Fibroblast of lung (primary cell): ENCODE measurements at regions not wholly inside any gene's neighbourhood (a gene's known extent, or its start where the extent isn't known, plus 50 kb on each side); places are given as distances from the start of the nearest gene placed in this dataset.

Experiments used
- DNase-seq, 2 donors: peaks; one replicate each; pipeline versions ENCODE4 v3.0.0 to v3.0.0-alpha.2; 2010; ENCODE audit warnings: low read depth in 2 of 2
- H2AFZ ChIP-seq: 2 replicates; pipeline ENCODE4 v1.5.1; 2012; ENCODE audit warnings: low read length, control low read depth, inconsistent platforms
- H3K27ac ChIP-seq: 2 replicates; pipeline ENCODE4 v1.5.1; 2011; ENCODE audit warnings: low read length, control low read depth; ENCODE audit not compliant: insufficient read depth
- H3K27me3 ChIP-seq: 2 replicates; pipeline ENCODE4 v1.5.1; 2011; ENCODE audit warnings: mild to moderate bottlenecking, low read length; ENCODE audit not compliant: control insufficient read depth, insufficient read depth
- H3K36me3 ChIP-seq: 2 replicates; pipeline ENCODE4 v1.5.1; 2011; ENCODE audit warnings: low read length; ENCODE audit not compliant: control insufficient read depth, insufficient read depth
- H3K4me1 ChIP-seq: 2 replicates; pipeline ENCODE4 v1.5.1; 2011; ENCODE audit warnings: low read length; ENCODE audit not compliant: control insufficient read depth, insufficient read depth; ENCODE audit errors: extremely low read depth
- H3K4me2 ChIP-seq: 2 replicates; pipeline ENCODE4 v1.5.1; 2011; ENCODE audit warnings: low read length, control low read depth; ENCODE audit not compliant: insufficient read depth; ENCODE audit errors: extremely low read depth
- H3K4me3 ChIP-seq, 4 experiments: fragments of 200-600 bp in 1 of 4; sonication (generic) in 1 of 4; replicated peaks in 1 of 4; 2 replicates each; pipeline ENCODE4 v1.5.1; 2011 to 2016; ENCODE audit warnings: low read length in 4 of 4, low read depth in 3 of 4, mild to moderate bottlenecking in 3 of 4, control low read depth in 2 of 4, inconsistent platforms in 1 of 4, mixed read lengths in 1 of 4; ENCODE audit not compliant: insufficient read depth in 1 of 4; ENCODE audit errors: control extremely low read depth in 1 of 4
- H3K79me2 ChIP-seq: 2 replicates; pipeline ENCODE4 v1.5.1; 2012; ENCODE audit warnings: mild to moderate bottlenecking, low read length, inconsistent platforms; ENCODE audit not compliant: control insufficient read depth, insufficient read depth
- H3K9ac ChIP-seq: 2 replicates; pipeline ENCODE4 v1.5.1; 2011; ENCODE audit warnings: mild to moderate bottlenecking, low read length, control low read depth; ENCODE audit not compliant: insufficient read depth
- H3K9me3 ChIP-seq: 2 replicates; pipeline ENCODE4 v1.5.1; 2012; ENCODE audit warnings: low read depth, low read length; ENCODE audit not compliant: control insufficient read depth, insufficient read depth
- H4K20me1 ChIP-seq: 2 replicates; pipeline ENCODE4 v1.5.1; 2011; ENCODE audit warnings: low read length; ENCODE audit not compliant: control insufficient read depth, insufficient read depth; ENCODE audit errors: extremely low read depth
- CTCF ChIP-seq, 2 donors: IDR thresholded peaks in 1 of 2; conservative IDR thresholded peaks in 1 of 2; 1 replicate in 1 of 2; 2 replicates in 1 of 2; pipeline ENCODE4 v1.5.1; 2011 to 2012; ENCODE audit warnings: low read length in 2 of 2, control low read depth in 1 of 2, inconsistent platforms in 1 of 2, low read depth in 1 of 2, mild to moderate bottlenecking in 1 of 2
- EZH2 ChIP-seq: IDR thresholded peaks from 2 replicates; pipeline ENCODE4 v1.5.1; 2012; ENCODE audit warnings: low read length, control low read depth, mild to moderate bottlenecking; ENCODE audit errors: missing control alignments

- Histone ChIP-seq H3K9me3 (no peaks in the 10 kb centered on the region), H3K36me3 (no peaks in the 10 kb centered on the region), H2AFZ (no peak overlapping the region), H3K4me1 (peaks cover 31% of the 10 kb centered on the region), H3K79me2 (no peaks in the 10 kb centered on the region), H3K27ac (no peak overlapping the region), H3K4me3 (no peak overlapping the region), H3K9ac (no peak overlapping the region), H3K4me2 (no peak overlapping the region), H3K27me3 (no peaks in the 10 kb centered on the region), H4K20me1 (no peaks in the 10 kb centered on the region)
- no peak for DNase-seq
- TF ChIP-seq CTCF (conservative IDR thresholded peaks at IDR 0.05 in 1 of 2, IDR thresholded peaks at IDR 0.05 in 1 of 2; ENCODE audit: low read depth in 1 of 2, low read length in 2 of 2) (no peak), EZH2 (no peak)
These were observed 158.2 kb downstream of the MACROH2A1 start for GRCh38 chr5:135240781-135241360.

- no peak overlapping the region for H3K4me3 ChIP-seq
- no peak for TF ChIP-seq CTCF (conservative IDR thresholded peaks at IDR 0.05 in 1 of 2, IDR thresholded peaks at IDR 0.05 in 1 of 2; ENCODE audit: low read depth in 1 of 2, low read length in 2 of 2)
- TF ChIP-seq EZH2, result no peak
- H3K9ac ChIP-seq, result no peak overlapping the region
- H3K9me3 ChIP-seq, result no peaks in the 10 kb centered on the region
- H4K20me1 ChIP-seq, result no peaks in the 10 kb centered on the region
- H3K36me3 ChIP-seq, result no peaks in the 10 kb centered on the region
- H3K4me2 ChIP-seq, result no peak overlapping the region
- H3K4me1 ChIP-seq, result peaks cover 25% of the 10 kb centered on the region
- H3K27me3 ChIP-seq, result no peaks in the 10 kb centered on the region
- no peak overlapping the region for H3K27ac ChIP-seq
- DNase-seq, result no peak
- H2AFZ ChIP-seq, result no peak overlapping the region
- no peaks in the 10 kb centered on the region for H3K79me2 ChIP-seq
These were observed 158.8 kb downstream of the MACROH2A1 start for GRCh38 chr5:135240283-135240633.

- H3K4me2 ChIP-seq, result no peak overlapping the region
- no peak for TF ChIP-seq CTCF (conservative IDR thresholded peaks at IDR 0.05 in 1 of 2, IDR thresholded peaks at IDR 0.05 in 1 of 2; ENCODE audit: low read depth in 1 of 2, low read length in 2 of 2)
- TF ChIP-seq EZH2, result no peak
- no peak overlapping the region for H3K27ac ChIP-seq
These were observed 159.4 kb downstream of the MACROH2A1 start for GRCh38 chr5:135239453-135240282.

More at GRCh38 chr5:135239453-135240282, 159.4 kb downstream of the MACROH2A1 start:
- Histone ChIP-seq H4K20me1 (no peaks in the 10 kb centered on the region), H3K27me3 (no peaks in the 10 kb centered on the region), H3K9ac (no peak overlapping the region), H3K36me3 (no peaks in the 10 kb centered on the region), H3K4me1 (peaks cover 25% of the 10 kb centered on the region), H2AFZ (no peak overlapping the region), H3K4me3 (no peak overlapping the region), H3K79me2 (no peaks in the 10 kb centered on the region), H3K9me3 (no peaks in the 10 kb centered on the region)
- DNase-seq, result peak; percentile 69 to 83
